Mammary epithelial cell (primary cell): ENCODE measurements at regions not wholly inside any gene's neighbourhood (a gene's known extent, or its start where the extent isn't known, plus 50 kb on each side); places are given as distances from the start of the nearest gene placed in this dataset.

Experiments
- CTCF ChIP-seq, 2 donors: IDR thresholded peaks in 1 of 2; conservative IDR thresholded peaks in 1 of 2; 2 replicates each; pipeline ENCODE4 v1.5.1; 2011 to 2012; ENCODE audit warnings: inconsistent platforms in 2 of 2, low read length in 2 of 2, mild to moderate bottlenecking in 2 of 2, control low read depth in 1 of 2, low read depth in 1 of 2; ENCODE audit not compliant: insufficient read depth in 1 of 2; ENCODE audit errors: extremely low read depth in 1 of 2
- EZH2 ChIP-seq: IDR thresholded peaks from 2 replicates; pipeline ENCODE4 v1.6.1; 2012; ENCODE audit warnings: low read length, inconsistent platforms, borderline replicate concordance

GRCh38 chr9:20270161-20270560 lies 352.1 kb downstream of the MLLT3 start:
- no peak for TF ChIP-seq CTCF (conservative IDR thresholded peaks at IDR 0.05 in 1 of 2, IDR thresholded peaks at IDR 0.05 in 1 of 2; ENCODE audit: extremely low read depth in 1 of 2, insufficient read depth in 1 of 2, low read depth in 1 of 2, low read length in 2 of 2)
- no peak for TF ChIP-seq EZH2
